ENCODE measurements at regions not wholly inside any gene's neighbourhood (a gene's known extent, or its start where the extent isn't known, plus 50 kb on each side); places are given as distances from the start of the nearest gene placed in this dataset.

DNA sequence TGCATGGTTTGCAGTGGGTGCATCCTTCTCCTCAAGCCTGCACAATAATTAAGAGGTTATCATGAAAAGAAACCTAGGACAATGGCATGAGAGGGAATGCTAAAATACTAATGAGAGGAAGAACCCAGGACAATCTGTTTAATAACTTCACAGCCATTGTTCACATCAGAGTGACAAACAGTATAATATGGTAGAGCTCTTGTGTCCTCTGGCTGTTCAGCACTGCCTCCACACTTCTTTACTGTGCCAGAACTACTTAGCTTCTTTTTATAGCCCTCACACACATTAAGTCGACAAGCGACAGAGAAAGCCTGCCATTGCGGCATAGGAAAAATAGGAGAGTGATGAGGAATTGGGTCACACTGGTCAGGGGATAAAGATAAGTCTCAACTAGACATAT, 65.0 kb upstream of the MEIS2 start:
- no peak overlapping the region for H3K27ac ChIP-seq
- TF ChIP-seq POLR2A (IDR thresholded peaks at IDR 0.05): no peak
- no peak for TF ChIP-seq CTCF (IDR thresholded peaks at IDR 0.05)
- intact Hi-C loops (cut with DNase I): no loop called here
- 75 to 86% (median 80%) methylated on average over 3 of the region's 3 CpGs for WGBS, 4 donors
- no peaks in the 10 kb centered on the region for H3K9me3 ChIP-seq (replicated peaks in 1 of 3)
- H3K4me1 ChIP-seq (replicated peaks in 1 of 2): no peaks in the 10 kb centered on the region
- no peaks in the 10 kb centered on the region for H3K36me3 ChIP-seq (replicated peaks in 1 of 2)
- no peaks in the 10 kb centered on the region for H3K27me3 ChIP-seq
- no peak overlapping the region for H3K4me3 ChIP-seq
- DNase-seq: no peak

- WGBS, 4 donors: 62 to 83% (median 73%) methylated on average over 3 of the region's 3 CpGs
- Histone ChIP-seq H3K9me3 (replicated peaks in 1 of 3) (no peaks in the 10 kb centered on the region), H3K4me1 (replicated peaks in 1 of 2) (no peaks in the 10 kb centered on the region), H3K4me3 (no peak overlapping the region), H3K27ac (no peak overlapping the region), H3K27me3 (no peaks in the 10 kb centered on the region), H3K36me3 (replicated peaks in 1 of 2) (no peaks in the 10 kb centered on the region)
- TF ChIP-seq CTCF (IDR thresholded peaks at IDR 0.05) (no peak), POLR2A (IDR thresholded peaks at IDR 0.05) (no peak)
- DNase-seq: no peak
- intact Hi-C loops (cut with DNase I): no loop called here
Measured at GRCh38 chr15:37166402-37166801, 66.1 kb upstream of the MEIS2 start.

GRCh38 chr15:37181339-37181738, 81.0 kb upstream of the MEIS2 start:
- H3K4me3 ChIP-seq: no peak overlapping the region
- TF ChIP-seq CTCF (IDR thresholded peaks at IDR 0.05) (no peak), POLR2A (IDR thresholded peaks at IDR 0.05) (no peak)
- no peaks in the 10 kb centered on the region for H3K9me3 ChIP-seq (replicated peaks in 1 of 3)
- H3K36me3 ChIP-seq (replicated peaks in 1 of 2): no peaks in the 10 kb centered on the region
- 50 to 70% (median 59%) methylated on average over 1 of the region's 1 CpG for WGBS, 4 donors
- intact Hi-C loops (cut with DNase I): no loop called here
- H3K27me3 ChIP-seq: no peaks in the 10 kb centered on the region
- no peak for DNase-seq
- no peak overlapping the region for H3K27ac ChIP-seq
- H3K4me1 ChIP-seq (replicated peaks in 1 of 2): no peaks in the 10 kb centered on the region

DNA sequence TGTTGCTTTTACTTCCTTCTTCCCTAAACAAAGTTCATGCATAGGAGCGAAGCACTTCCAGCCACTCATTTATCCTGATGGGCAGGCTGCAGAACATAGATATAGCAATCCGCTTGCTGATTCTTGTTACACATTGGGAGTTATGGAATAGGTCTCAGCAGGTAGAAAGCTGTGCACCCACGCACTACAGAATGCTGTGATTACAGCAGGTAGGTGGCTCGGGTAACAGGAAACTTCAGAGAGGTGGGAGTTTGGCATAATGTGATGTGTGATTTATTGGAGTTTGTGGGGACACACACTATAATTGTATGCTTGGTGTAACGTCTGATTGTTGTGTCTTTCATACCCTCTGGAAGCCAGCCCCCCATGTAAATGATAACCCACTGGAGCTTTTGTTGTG, 99.2 kb upstream of the MEIS2 start:
- no peaks in the 10 kb centered on the region for H3K36me3 ChIP-seq (replicated peaks in 1 of 2)
- H3K9me3 ChIP-seq (replicated peaks in 1 of 3): no peaks in the 10 kb centered on the region
- intact Hi-C loops (cut with DNase I): no loop called here
- WGBS, 4 donors: 60 to 66% (median 64%) methylated on average over 5 of the region's 5 CpGs
- H3K27me3 ChIP-seq: no peaks in the 10 kb centered on the region
- H3K4me1 ChIP-seq (replicated peaks in 1 of 2): no peaks in the 10 kb centered on the region
- no peak overlapping the region for H3K27ac ChIP-seq
- TF ChIP-seq POLR2A (IDR thresholded peaks at IDR 0.05) (no peak), CTCF (IDR thresholded peaks at IDR 0.05) (no peak)
- no peak for DNase-seq
- no peak overlapping the region for H3K4me3 ChIP-seq
